ENCODE measurements at regions not wholly inside any gene's neighbourhood (a gene's known extent, or its start where the extent isn't known, plus 50 kb on each side); places are given as distances from the start of the nearest gene placed in this dataset.

DNA sequence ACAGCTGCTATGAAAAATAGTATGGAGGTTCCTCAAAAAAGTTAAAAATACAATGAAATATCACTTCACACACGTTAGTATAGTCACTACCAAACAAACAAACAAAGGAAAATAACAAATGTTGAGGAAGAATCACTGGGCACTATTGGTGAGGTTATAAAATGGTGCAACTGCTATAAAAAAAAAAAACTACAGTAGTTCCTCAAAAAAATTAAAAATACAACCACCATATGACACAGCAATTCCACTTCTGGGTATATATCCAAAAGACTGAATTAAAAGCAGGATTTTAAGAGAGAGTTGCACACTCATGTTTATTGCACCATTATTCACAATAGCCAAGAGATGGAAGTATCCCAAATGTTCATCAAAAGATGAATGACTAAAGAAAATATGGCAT, 80.9 kb upstream of the POU3F3 start:
- Histone ChIP-seq H4K8ac (ENCODE audit: extremely low read depth, insufficient read depth, low read length) (no peak overlapping the region), H3K23me2 (ENCODE audit: low read depth, low read length) (no peaks in the 10 kb centered on the region), H3K27me3 (replicated peaks in 1 of 4; ENCODE audit: control insufficient read depth in 3 of 4, extremely low read depth in 1 of 4, insufficient read depth in 3 of 4, low read length in 3 of 4) (no peaks in the 10 kb centered on the region), H2BK20ac (ENCODE audit: low read length) (no peak overlapping the region), H2BK15ac (ENCODE audit: low read length) (no peak overlapping the region), H4K20me1 (replicated peaks in 1 of 2; ENCODE audit: control insufficient read depth in 1 of 2, insufficient read depth in 2 of 2, low read length in 2 of 2) (no peaks in the 10 kb centered on the region), H3K79me1 (ENCODE audit: low read depth, low read length) (no peaks in the 10 kb centered on the region), H3K4me1 (replicated peaks in 1 of 4; ENCODE audit: control insufficient read depth in 3 of 4, insufficient read depth in 4 of 4, low read length in 3 of 4) (no peaks in the 10 kb centered on the region), H3K79me2 (ENCODE audit: control insufficient read depth in 1 of 2, insufficient read depth in 2 of 2, low read length in 2 of 2) (no peaks in the 10 kb centered on the region), H3K9me3 (ENCODE audit: insufficient read depth in 2 of 2, low read depth in 1 of 2, low read length in 1 of 2) (peaks cover 0 to 6% of the 10 kb centered on the region in 2 experiments; a peak in 1 of 4 replicates), H3K36me3 (ENCODE audit: control insufficient read depth in 2 of 4, insufficient read depth in 4 of 4, low read length in 3 of 4) (no peaks in the 10 kb centered on the region), H3K56ac (replicated peaks; ENCODE audit: insufficient read length, low read depth, low read length) (no peak overlapping the region), H2BK12ac (ENCODE audit: low read depth, low read length) (no peak overlapping the region), H3K14ac (ENCODE audit: insufficient read length) (no peak overlapping the region), H2BK5ac (ENCODE audit: low read depth, low read length) (no peak overlapping the region), H4K91ac (replicated peaks; ENCODE audit: insufficient read length, low read length) (no peak overlapping the region), H3K4ac (replicated peaks; ENCODE audit: insufficient read length, low read depth, low read length) (no peak overlapping the region), H3K4me3 (ENCODE audit: extremely low read depth in 1 of 4, insufficient read depth in 2 of 4, low read depth in 3 of 4, low read length in 4 of 4) (no peak overlapping the region), H4K5ac (ENCODE audit: insufficient read length, low read depth, low read length) (no peak overlapping the region), H3K23ac (ENCODE audit: insufficient read length) (no peak overlapping the region), H3K27ac (ENCODE audit: low read depth, low read length) (no peak overlapping the region), H3K4me2 (ENCODE audit: insufficient read depth in 1 of 2, low read depth in 2 of 2, low read length in 2 of 2) (no peak overlapping the region), H2BK120ac (replicated peaks; ENCODE audit: low read depth, low read length) (no peak overlapping the region), H2AK5ac (ENCODE audit: low read depth, low read length) (no peak overlapping the region), H3K18ac (ENCODE audit: extremely low read depth, low read length) (no peak overlapping the region), H3K9ac (replicated peaks in 1 of 4; ENCODE audit: extremely low read depth in 1 of 4, low read depth in 3 of 4, low read length in 3 of 4) (no peak overlapping the region), H2AFZ (ENCODE audit: low read length) (no peak overlapping the region)
- POLR2A ChIA-PET (ENCODE audit: partially characterized antibody), result no interaction called here
- no peak for DNase-seq (ENCODE audit: low read depth in 1 of 2, low spot score in 2 of 2)
- FAIRE-seq, result no peak
- TF ChIP-seq JUND (IDR thresholded peaks at IDR 0.05; ENCODE audit: low read length) (no peak), RAD21 (IDR thresholded peaks at IDR 0.05 in 1 of 2, conservative IDR thresholded peaks at IDR 0.05 in 1 of 2; ENCODE audit: low read depth in 2 of 2, low read length in 2 of 2) (no peak), RXRA (IDR thresholded peaks at IDR 0.05; ENCODE audit: insufficient read depth, low read depth, low read length) (no peak), CBX8 (IDR thresholded peaks at IDR 0.05; ENCODE audit: borderline replicate concordance, low read depth, low read length) (no peak), KDM1A (IDR thresholded peaks at IDR 0.05; ENCODE audit: borderline replicate concordance, low read length) (no peak), POLR2A (IDR thresholded peaks at IDR 0.05; ENCODE audit: control extremely low read depth in 1 of 2, low read depth in 2 of 2, low read length in 2 of 2) (no peak), RBBP5 (IDR thresholded peaks at IDR 0.05; ENCODE audit: borderline replicate concordance, low read depth, low read length) (no peak)
- TF ChIP-seq, protein P1, sequence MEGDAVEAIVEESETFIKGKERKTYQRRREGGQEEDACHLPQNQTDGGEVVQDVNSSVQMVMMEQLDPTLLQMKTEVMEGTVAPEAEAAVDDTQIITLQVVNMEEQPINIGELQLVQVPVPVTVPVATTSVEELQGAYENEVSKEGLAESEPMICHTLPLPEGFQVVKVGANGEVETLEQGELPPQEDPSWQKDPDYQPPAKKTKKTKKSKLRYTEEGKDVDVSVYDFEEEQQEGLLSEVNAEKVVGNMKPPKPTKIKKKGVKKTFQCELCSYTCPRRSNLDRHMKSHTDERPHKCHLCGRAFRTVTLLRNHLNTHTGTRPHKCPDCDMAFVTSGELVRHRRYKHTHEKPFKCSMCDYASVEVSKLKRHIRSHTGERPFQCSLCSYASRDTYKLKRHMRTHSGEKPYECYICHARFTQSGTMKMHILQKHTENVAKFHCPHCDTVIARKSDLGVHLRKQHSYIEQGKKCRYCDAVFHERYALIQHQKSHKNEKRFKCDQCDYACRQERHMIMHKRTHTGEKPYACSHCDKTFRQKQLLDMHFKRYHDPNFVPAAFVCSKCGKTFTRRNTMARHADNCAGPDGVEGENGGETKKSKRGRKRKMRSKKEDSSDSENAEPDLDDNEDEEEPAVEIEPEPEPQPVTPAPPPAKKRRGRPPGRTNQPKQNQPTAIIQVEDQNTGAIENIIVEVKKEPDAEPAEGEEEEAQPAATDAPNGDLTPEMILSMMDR (IDR thresholded peaks at IDR 0.05; ENCODE audit: control extremely low read depth in 1 of 3, insufficient read depth in 1 of 3, low read depth in 1 of 3, low read length in 3 of 3), result no peak
- TF ChIP-seq, protein P2, sequence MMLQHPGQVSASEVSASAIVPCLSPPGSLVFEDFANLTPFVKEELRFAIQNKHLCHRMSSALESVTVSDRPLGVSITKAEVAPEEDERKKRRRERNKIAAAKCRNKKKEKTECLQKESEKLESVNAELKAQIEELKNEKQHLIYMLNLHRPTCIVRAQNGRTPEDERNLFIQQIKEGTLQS (IDR thresholded peaks at IDR 0.05; ENCODE audit: insufficient read depth, low read depth, low read length), result no peak
- WGBS, 2 experiments (ENCODE audit: extremely low coverage in 1 of 2, insufficient coverage in 1 of 2, insufficient read length in 1 of 2, insufficient replicate concordance in 2 of 2, low coverage in 1 of 2, low lambda C conversion rate in 2 of 2, missing lambda C conversion rate in 1 of 2), result 85% methylated on average over 1 of the region's 1 CpG; no CpG with 5 or more reads in 1 of the 2 experiments
- CTCF ChIA-PET (ENCODE audit: partially characterized antibody), result no interaction called here

Measured in H1 (cell line).